WTC11 (cell line): ENCODE measurements at regions not wholly inside any gene's neighbourhood (a gene's known extent, or its start where the extent isn't known, plus 50 kb on each side); places are given as distances from the start of the nearest gene placed in this dataset.

ENCODE experiments used
- ATAC-seq: fragments of 200-7000 bp; cut with Tn5 transposase; 2 replicates; pipeline ENCODE4 v1.10.0; 2021; ENCODE audit warnings: mild to moderate bottlenecking, moderate library complexity
- CTCF ChIA-PET: fragments of 300-600 bp; sonication (Branson Sonifier 250); formaldehyde crosslinking; loops from one replicate; lab custom pipeline; 2021; ENCODE audit warnings: antibody characterized with exemption; lab: Charles Lee
- POLR2A ChIA-PET: fragments of 350-600 bp; sonication (Branson Sonifier 250); formaldehyde crosslinking; loops from one replicate; lab custom pipeline; 2021; ENCODE audit warnings: antibody characterized with exemption; lab: Charles Lee
- DNase-seq: peaks from one replicate; pipeline ENCODE4 v3.0.0; 2021; ENCODE audit warnings: low spot score
- H3K27ac Mint-ChIP-seq: 2 replicates; pipeline ENCODE4 v1.8.0; 2021; ENCODE audit warnings: mixed read lengths
- H3K27me3 Mint-ChIP-seq: 2 replicates; pipeline ENCODE4 v1.8.0; 2021; ENCODE audit warnings: low read depth, mild to moderate bottlenecking, moderate library complexity, mixed read lengths
- H3K36me3 Mint-ChIP-seq: 2 replicates; pipeline ENCODE4 v1.8.0; 2021; ENCODE audit warnings: mixed read lengths
- H3K4me1 Mint-ChIP-seq: 2 replicates; pipeline ENCODE4 v1.8.0; 2022; ENCODE audit warnings: mixed read lengths
- H3K4me3 Mint-ChIP-seq: 2 replicates; pipeline ENCODE4 v1.8.0; 2021; ENCODE audit warnings: mild to moderate bottlenecking, moderate library complexity, mixed read lengths
- H3K9me3 Mint-ChIP-seq: 2 replicates; pipeline ENCODE4 v1.8.0; 2021; ENCODE audit warnings: mixed read lengths
- AR ChIP-seq: fragments of 250-450 bp; sonication (Bioruptor Pico); IDR thresholded peaks from 2 replicates; pipeline ENCODE4 v1.9.0; 2021; ENCODE audit warnings: mild to moderate bottlenecking
- ARID4B ChIP-seq: sonication (generic); formaldehyde crosslinking; IDR thresholded peaks from 2 replicates; pipeline ENCODE4 v1.8.0; 2023; ENCODE audit warnings: missing genetic modification reagents, mild to moderate bottlenecking, borderline replicate concordance
- ATF2 ChIP-seq: sonication (generic); formaldehyde crosslinking; IDR thresholded peaks from 2 replicates; pipeline ENCODE4 v1.8.1; 2022; ENCODE audit warnings: low read depth, missing genetic modification reagents, borderline replicate concordance
- CDX4 ChIP-seq: fragments of 250-450 bp; sonication (Bioruptor Pico); IDR thresholded peaks from 2 replicates; pipeline ENCODE4 v1.9.0; 2021; ENCODE audit warnings: moderate library complexity, mild to moderate bottlenecking, inconsistent platforms, borderline replicate concordance
- CTCF ChIP-seq: fragments of 200-600 bp; IDR thresholded peaks from 2 replicates; pipeline ENCODE4 v1.8.0; 2022; ENCODE audit warnings: antibody characterized with exemption
- ELF4 ChIP-seq: sonication (generic); formaldehyde crosslinking; IDR thresholded peaks from 2 replicates; pipeline ENCODE4 v1.8.1; 2022; ENCODE audit warnings: low read depth, mild to moderate bottlenecking, moderate library complexity, missing genetic modification reagents
- ERG ChIP-seq: fragments of 250-450 bp; sonication (Bioruptor Pico); IDR thresholded peaks from 2 replicates; pipeline ENCODE4 v1.8.0; 2021; ENCODE audit warnings: mild to moderate bottlenecking
- ETV6 ChIP-seq: sonication (generic); formaldehyde crosslinking; IDR thresholded peaks from 2 replicates; pipeline ENCODE4 v1.8.1; 2022; ENCODE audit warnings: mild to moderate bottlenecking, missing genetic modification reagents
- FOXJ3 ChIP-seq: sonication (generic); formaldehyde crosslinking; IDR thresholded peaks from 2 replicates; pipeline ENCODE4 v1.9.0; 2021; ENCODE audit warnings: missing genetic modification reagents, mild to moderate bottlenecking, borderline replicate concordance
- NR2C2 ChIP-seq: sonication (generic); formaldehyde crosslinking; IDR thresholded peaks from 2 replicates; pipeline ENCODE4 v1.8.0; 2022; ENCODE audit warnings: mild to moderate bottlenecking, missing genetic modification reagents
- RORB ChIP-seq: fragments of 250-450 bp; sonication (Bioruptor Pico); IDR thresholded peaks from 2 replicates; pipeline ENCODE4 v1.9.0; 2021; ENCODE audit warnings: mild to moderate bottlenecking
- TEAD1 ChIP-seq: sonication (generic); formaldehyde crosslinking; IDR thresholded peaks from 2 replicates; pipeline ENCODE4 v1.8.0; 2022; ENCODE audit warnings: mild to moderate bottlenecking, missing genetic modification reagents
- ZNF281 ChIP-seq: sonication (generic); formaldehyde crosslinking; IDR thresholded peaks from 2 replicates; pipeline ENCODE4 v1.8.0; 2023; ENCODE audit warnings: mild to moderate bottlenecking, missing genetic modification reagents
- ZNF317 ChIP-seq: sonication (generic); formaldehyde crosslinking; IDR thresholded peaks from 2 replicates; pipeline ENCODE4 v1.8.1; 2023; ENCODE audit warnings: low read depth, mild to moderate bottlenecking, moderate library complexity, missing genetic modification reagents, borderline replicate concordance

- DNase-seq = no peak
- Mint-ChIP-seq H3K36me3 (no peaks in the 10 kb centered on the region), H3K4me3 (no peak overlapping the region), H3K27ac (no peak overlapping the region), H3K4me1 (no peaks in the 10 kb centered on the region; the same call in 1 of the 2 replicates), H3K27me3 (peaks cover 4% of the 10 kb centered on the region; the same call in 1 of the 2 replicates), H3K9me3 (no peaks in the 10 kb centered on the region)
- CTCF ChIA-PET = interaction anchor here (4.3 kb wide), 1 partner anchor 25 kb away, joined by 21 read pairs; no protein-coding TSS in a partner anchor
- ATAC-seq = no peak
- no peak for TF ChIP-seq ATF2
- TF ChIP-seq ELF4 (CRISPR knock-in tag) = no peak
- TF ChIP-seq ETV6 (CRISPR knock-in tag) = no peak
- POLR2A ChIA-PET = no interaction called here
These were observed 59.4 kb upstream of the BASP1 start for GRCh38 chr5:17157916-17158529.

GRCh38 chr5:17160756-17161040 lies 56.7 kb upstream of the BASP1 start:
- Mint-ChIP-seq H3K27ac (no peak overlapping the region), H3K27me3 (no peaks in the 10 kb centered on the region), H3K9me3 (no peaks in the 10 kb centered on the region), H3K4me1 (peaks cover 12% of the 10 kb centered on the region), H3K36me3 (no peaks in the 10 kb centered on the region), H3K4me3 (no peak overlapping the region)
- TF ChIP-seq RORB (CRISPR knock-in tag) (no peak), TEAD1 (CRISPR knock-in tag) (no peak), ZNF317 (CRISPR knock-in tag) (no peak), NR2C2 (CRISPR knock-in tag) (no peak), ZNF281 (CRISPR knock-in tag) (no peak), CDX4 (CRISPR knock-in tag) (no peak), ARID4B (no peak), ERG (CRISPR knock-in tag) (no peak), AR (CRISPR knock-in tag) (no peak), CTCF (no peak), FOXJ3 (CRISPR knock-in tag) (no peak)
- no peak for ATAC-seq
- DNase-seq = no peak
- POLR2A ChIA-PET = interaction anchor here (0.6 kb wide), 2 partner anchors 206 to 355 kb away, joined by 3 to 5 read pairs; no protein-coding TSS in a partner anchor
- CTCF ChIA-PET = interaction anchor here (1.8 kb wide), 1 partner anchor 28 kb away, joined by 7 read pairs; no protein-coding TSS in a partner anchor
